ENCODE measurements at regions not wholly inside any gene's neighbourhood (a gene's known extent, or its start where the extent isn't known, plus 50 kb on each side); places are given as distances from the start of the nearest gene placed in this dataset.
"Not testable (repeated sequence)": the region's sequence is repeated elsewhere in the genome, so short reads cannot be mapped to it uniquely, and the experiment has no call there.

DNA sequence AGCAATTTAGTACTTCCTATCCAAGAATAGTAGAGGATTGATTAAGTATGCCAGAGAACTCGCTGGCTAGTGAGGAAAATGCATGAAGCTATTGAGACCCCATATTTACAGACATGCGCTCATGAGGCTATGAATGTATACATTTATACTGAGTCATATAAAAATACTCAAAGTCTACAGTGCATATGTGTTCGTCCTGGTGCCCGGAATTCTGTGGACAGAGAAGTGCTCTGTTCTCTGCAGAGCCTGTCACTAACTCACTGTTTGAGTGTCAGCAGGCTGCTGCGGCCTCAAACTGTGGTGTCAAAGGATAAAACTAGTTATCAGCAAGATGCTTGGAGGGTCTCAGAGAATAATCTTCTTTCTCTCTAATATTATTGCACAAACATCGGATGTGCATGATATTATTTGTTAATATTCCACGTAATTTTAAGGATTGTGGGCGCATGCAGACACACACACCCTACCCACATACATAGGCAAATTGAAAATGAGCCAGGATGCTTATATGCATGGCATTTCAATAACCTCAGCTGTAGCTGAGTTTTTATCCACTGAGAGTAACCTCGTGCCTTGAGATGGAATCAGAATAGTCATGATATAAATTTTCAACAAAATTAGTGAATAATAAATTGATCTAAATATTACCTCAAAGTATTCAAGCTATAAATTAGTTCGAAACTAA, 50.0 kb upstream of the TSC22D2 start:
- no peak for DNase-seq (ENCODE audit: extremely low read depth in 1 of 11, low read depth in 9 of 11, low spot score in 4 of 11)

DNA sequence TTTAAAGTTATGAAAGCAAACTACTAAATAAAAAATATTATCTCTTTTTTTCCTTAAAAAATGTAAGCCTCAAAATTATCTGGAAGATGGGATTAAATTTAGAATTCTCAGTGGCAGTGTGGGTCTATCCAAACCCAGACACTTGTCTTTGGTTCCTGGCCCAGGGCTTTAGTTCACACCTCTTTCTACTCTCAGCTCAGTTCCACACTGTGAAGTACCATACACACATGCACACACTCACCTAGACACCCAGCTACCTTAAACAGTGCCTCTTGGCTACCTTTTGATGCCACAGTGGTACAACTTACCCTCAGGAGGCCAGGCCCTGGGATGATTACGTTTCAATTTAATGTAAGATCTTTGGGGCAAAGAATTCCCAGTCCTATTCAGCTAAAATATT, 51.0 kb upstream of the TSC22D2 start:
- no peak for DNase-seq (ENCODE audit: extremely low read depth in 1 of 11, low read depth in 9 of 11, low spot score in 4 of 11)

DNA sequence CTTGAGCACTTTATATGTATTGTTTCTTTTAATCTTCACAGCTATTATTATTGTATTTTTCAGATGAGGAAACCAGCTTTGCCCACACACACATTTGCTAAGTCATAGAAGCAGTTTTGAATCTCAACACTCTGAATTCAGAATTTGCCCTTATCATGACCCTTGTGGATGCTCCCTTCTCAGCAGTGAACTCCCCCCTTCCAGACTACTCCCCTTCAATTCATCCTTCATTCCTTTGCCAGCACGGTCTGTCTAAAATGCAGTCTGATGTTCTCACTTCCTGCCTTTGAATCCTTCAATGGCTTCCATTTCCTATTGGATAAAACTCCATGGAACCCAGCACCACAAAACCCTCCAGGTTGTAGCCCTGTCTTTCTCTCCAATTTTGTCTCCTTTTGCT, 52.5 kb upstream of the TSC22D2 start:
- DNase-seq (ENCODE audit: extremely low read depth in 1 of 11, low read depth in 9 of 11, low spot score in 4 of 11) = no peak

DNA sequence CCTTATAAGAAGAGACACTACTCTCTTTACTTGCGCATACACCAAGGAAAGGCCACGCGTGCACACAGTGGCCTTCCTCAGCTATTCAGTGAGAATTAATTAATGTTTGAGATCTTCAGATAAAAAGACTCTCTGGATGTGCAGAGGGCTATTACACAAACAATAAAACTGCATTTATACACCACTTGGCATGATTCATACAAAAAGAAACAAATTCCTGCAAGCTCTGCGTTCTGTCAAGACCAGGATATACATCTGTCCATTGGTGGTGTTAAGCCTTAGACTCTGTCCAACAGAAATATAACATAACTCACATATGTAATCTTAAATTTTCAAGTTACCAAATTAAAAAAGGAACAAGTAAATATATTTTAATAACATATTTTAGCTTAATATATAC, 55.2 kb upstream of the TSC22D2 start:
- DNase-seq (ENCODE audit: extremely low read depth in 1 of 11, low read depth in 9 of 11, low spot score in 4 of 11) = no peak

DNA sequence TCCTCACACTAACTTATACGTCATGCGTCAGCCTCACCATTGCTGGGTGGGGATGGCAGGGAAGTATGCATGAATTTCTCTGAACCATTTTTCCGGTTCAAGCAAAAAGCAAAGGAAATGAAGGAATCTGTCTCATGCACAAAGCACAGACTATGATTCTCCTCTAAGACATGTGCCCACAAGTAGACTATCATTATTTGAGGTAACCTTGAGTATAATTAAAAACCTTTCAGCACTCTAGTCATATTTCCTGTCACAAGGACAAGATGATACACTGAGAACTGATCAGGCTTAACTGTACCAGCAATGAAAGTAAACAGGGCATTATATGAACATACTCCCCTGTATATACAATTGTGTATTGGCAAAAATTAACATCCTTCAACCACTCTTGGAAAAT, 56.7 kb upstream of the TSC22D2 start:
- DNase-seq (ENCODE audit: extremely low read depth in 1 of 11, low read depth in 9 of 11, low spot score in 4 of 11) = no peak

DNA sequence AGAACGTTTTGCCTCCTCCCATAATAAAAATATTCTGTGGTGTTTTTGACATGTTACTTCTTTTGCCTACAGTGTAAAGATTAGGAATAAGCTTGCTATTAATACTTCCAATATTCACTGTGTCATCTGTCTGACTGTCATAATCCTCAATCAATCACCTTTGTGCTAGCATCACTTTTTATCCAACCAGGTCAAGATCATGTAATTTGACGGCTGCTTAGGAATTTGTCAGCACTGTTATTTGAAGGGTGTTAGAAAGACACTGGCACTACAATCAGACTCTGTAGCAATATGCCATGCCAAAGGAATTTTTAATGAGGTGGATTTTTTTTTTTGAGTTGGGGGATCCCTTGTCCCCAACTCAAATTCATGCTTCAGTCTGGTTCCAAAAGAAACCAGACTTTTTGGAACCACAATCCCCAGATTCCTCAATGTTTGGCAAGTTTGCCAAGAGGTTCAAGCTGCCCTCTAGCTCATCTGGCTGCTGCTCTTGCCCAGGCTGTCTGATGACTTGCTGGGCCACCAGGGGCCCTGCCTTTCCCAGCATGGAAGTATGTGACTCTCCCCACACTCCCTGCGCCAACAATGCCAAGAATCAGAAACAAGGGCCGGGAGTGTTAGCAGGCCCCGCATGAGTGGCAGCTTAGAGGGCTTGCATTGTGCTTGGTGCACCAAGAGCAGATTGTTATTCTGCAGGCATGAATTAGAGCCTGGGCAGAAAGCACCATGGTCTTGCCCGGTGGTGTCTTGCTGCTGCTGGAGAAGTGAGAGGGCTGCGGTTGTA, 58.6 kb upstream of the TSC22D2 start:
- DNase-seq (ENCODE audit: extremely low read depth in 1 of 11, low read depth in 9 of 11, low spot score in 4 of 11) = no peak

DNA sequence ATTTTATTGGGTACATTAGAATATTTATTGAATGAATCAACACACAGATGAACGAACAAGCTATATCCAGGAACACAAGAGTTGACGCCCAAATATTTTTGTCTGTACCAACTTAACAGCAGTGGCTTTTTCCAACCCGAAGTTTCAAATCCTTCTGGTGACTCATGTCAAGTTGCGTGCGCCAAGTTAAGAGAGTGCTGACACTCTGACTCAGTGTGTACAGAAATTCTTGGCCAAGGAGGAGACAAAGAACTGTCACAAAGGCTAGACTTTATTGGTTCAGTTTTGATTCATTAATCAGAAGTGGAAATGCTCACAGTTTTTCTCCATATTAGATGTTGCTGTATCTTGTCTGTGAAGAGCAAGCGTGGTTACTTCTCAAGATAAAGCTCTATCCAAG, 59.6 kb upstream of the TSC22D2 start:
- DNase-seq (ENCODE audit: extremely low read depth in 1 of 11, low read depth in 9 of 11, low spot score in 4 of 11) = no peak

DNA sequence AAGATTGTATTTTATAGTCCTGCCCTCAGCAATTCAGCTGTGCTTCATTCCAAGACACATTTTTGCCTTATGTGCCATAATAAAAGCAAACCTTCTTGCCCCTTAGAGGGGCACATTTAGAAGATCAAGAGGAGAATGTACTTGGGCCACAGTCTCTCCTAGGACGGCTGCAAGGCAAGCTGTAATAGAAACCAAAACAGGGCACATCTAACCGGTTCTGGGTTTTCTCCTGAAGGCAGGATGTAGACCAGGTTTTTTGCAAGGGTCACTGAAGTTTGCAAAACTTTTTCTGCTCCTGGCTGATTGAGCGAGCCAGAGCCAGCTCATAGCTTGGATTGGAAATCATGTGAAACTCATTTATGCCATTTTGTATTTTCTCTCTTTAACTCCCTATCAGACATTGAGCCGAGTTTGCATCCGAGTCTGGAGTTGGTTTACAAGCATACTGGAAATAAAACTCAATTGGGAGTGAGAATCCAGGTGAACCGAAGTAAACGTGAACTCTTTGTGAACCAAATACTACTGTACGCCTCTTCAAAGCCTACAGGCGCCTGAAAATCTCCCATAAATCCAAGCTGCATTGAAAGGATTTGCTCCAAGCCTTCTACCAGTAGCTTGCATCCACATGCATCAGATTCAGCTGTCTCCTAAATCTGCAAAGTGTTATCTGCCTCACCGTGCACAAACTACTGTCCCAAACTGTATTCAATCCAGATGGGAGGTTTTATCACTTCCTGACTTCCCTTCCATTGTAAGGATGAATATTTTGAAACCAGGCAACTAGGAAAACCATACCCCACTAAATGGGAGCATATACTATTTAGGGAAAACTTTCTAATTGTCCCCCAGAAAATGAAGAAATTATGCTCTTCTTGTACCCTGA, 60.9 kb upstream of the TSC22D2 start:
- DNase-seq (ENCODE audit: extremely low read depth in 1 of 11, low read depth in 9 of 11, low spot score in 4 of 11) = peak in 2 of 11 donors; percentile 33 to 43

DNA sequence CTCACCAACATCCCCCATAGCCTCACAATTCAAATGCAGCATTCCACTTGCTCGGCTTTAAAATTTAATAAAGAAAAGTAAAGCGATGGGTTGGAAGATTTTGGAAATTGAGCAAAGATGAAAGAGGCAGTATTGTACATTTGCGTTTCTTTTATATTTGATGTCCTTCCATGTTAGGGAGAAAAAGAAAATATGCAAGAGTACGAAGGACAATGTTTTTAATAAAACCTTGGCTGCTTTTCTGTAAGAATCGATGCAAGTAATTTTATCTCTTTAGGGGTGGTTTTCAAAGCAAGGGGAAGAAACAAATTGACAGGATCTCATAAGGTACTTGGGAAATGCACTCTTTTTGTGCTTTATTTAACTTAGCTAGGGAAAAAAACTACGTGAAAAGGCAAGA, 61.8 kb upstream of the TSC22D2 start:
- DNase-seq (ENCODE audit: extremely low read depth in 1 of 11, low read depth in 9 of 11, low spot score in 4 of 11) = no peak

DNA sequence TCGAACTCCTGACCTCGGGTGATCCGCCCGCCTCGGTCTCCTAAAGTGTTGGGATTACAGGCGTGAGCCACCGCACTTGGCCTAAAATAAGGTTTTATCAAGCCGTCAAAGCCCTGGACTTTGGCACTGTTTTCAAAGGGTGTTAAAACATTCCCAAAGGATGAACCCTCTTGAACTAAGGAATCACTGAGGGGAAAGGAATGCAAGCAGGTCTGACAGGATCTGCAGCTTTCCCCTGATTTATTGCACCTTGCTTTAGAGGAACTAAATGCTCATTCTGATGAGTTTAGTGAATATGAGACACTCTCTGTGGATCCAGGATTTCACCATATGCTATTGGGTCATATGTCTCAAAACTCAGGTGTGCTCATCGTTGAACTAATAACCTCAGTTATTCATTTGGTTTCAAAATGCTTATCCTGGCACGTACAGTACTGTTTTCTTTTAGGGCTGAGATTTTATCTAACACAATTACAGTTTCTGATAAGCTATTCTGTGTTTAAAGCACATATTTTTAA, 63.0 kb upstream of the TSC22D2 start:
- peak in 8 of 11 donors; percentile 43 to 78 (median 58) for DNase-seq (ENCODE audit: extremely low read depth in 1 of 11, low read depth in 9 of 11, low spot score in 4 of 11)

DNA sequence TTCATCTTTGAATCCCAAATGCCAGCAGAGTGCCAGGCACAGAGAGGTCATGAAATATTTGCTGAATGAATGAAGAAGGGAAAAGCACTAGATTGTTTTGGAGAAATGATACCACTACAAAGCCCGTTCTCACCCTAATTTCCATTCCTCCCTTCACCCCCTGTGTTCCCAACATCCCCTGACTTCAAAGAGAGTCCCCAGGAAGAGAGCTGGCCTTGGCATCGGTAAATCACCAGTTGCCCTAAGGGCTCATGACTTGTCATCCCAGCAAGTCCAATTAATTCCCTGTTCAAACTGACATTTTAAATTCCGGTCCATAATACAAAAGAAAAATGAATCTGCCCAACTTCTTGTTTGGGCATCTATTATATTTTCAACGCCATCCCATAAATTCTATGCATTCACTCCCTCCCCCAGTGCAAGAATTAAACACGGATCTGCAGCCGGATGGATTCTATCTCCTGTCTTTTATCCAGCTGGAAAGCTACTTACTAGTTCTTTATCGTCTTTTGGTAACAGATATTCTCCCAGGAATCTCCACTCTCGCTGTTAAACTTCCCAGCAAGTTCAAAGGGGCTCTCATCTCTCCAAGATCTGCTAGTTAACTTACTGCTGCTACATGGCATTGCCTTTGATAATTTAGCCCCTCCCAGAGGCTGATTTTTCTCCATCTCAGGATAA, 63.9 kb upstream of the TSC22D2 start:
- peak in 6 of 11 donors; percentile 28 to 49 (median 38) for DNase-seq (ENCODE audit: extremely low read depth in 1 of 11, low read depth in 9 of 11, low spot score in 4 of 11)

DNA sequence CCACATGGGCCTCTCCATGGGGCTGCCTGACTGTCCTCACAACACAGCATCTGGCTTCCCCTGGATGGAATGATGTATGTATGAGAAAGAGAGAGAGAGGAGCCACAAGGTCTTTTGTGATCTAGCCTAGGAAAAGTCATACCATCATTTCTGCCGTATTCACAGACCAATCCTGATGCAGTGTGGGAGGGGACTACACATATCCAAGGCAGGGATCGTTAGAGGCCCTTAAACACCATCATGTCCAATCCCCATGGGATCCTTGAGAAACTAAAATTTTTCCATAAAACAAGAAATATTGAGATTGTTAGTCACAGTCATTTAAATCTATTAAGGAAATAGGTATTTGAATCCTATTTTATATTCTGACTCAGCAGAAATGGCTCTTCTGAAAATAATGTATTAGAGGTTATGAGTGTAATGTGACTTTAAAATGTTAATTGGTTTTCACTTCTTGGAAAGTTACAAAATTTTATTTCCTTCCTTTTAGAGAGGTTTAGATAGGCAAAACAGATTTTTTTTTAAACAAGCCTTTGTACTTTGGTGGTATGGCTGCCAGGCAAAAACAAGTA, 65.1 kb upstream of the TSC22D2 start:
- DNase-seq (ENCODE audit: extremely low read depth in 1 of 11, low read depth in 9 of 11, low spot score in 4 of 11) = no peak

DNA sequence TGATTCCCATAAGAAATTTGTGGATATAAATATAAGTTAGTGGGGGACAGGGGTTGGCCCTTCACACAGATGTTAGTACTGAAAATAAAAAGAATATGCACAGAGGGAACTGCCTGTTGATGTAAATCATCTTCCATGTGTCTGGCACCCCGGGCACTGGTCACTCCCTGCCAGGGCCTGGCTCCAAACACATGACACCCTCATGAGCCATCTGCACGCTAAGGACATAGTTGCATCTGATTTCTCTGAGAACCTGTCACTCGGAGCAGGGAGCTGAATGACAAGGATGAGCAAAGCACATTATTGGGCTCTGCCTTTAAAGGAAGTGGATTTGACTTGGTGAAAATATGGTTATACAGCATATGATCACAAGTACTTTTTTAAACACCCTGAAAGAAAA, 66.2 kb upstream of the TSC22D2 start:
- no peak for DNase-seq (ENCODE audit: extremely low read depth in 1 of 11, low read depth in 9 of 11, low spot score in 4 of 11)

DNA sequence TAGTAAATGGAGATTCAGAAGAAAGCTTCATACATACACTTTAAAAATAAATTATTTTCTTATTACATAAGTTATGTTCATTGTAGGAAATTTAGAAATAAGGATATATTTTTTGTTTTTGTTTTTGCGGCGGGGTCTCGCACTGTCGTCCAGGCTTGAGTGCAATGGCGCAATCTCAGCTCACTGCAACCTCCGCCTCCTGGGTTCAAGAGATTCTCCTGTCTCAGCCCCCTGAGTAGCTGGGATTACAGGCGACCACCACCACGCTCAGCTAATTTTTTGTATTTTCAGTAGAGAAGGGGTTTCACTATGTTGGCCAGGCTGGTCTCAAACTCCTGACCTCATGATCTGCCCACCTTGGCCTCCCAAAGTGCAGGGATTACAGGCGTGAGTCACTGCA, 71.7 kb upstream of the TSC22D2 start:
- DNase-seq (ENCODE audit: extremely low read depth in 1 of 11, low read depth in 9 of 11, low spot score in 4 of 11) = not testable (repeated sequence)

DNA sequence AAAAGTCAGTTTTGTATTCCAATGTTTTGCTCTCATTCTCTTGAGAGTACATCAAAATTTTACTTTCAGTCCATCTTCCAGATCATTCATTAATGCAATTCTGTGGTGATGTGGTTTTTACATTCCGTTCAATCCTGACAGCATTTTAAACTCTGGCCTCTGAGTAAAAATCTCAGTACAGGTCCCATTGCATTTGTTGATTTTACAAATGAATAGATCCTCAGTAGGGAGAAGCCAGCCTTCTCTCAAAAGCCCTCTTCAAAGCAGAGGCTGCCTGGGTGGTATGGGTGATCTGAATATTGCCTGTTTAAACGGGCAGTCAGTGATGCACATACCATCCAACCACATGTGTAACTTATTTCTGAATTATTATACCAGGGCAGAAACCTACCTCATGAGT, 72.5 kb upstream of the TSC22D2 start:
- DNase-seq (ENCODE audit: extremely low read depth in 1 of 11, low read depth in 9 of 11, low spot score in 4 of 11) = no peak

DNA sequence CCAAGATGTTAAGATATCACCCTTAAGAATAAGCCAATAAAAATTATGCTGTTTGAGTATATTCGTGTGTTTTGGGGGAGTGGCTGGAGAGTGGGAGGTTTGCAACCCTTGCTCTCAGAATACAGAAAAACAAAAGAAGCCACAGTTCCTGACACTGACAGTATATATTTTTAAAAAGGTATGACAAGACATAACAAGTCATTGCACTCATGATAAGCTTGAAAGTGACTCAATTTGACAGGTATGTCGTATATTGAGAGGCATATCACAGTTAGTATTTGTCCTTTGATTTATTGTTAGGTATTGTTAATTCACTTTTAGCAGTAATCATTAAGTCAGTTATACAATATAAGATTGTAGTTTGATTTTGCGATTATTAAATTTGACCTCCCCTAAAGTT, 73.1 kb upstream of the TSC22D2 start:
- no peak for DNase-seq (ENCODE audit: extremely low read depth in 1 of 11, low read depth in 9 of 11, low spot score in 4 of 11)

DNA sequence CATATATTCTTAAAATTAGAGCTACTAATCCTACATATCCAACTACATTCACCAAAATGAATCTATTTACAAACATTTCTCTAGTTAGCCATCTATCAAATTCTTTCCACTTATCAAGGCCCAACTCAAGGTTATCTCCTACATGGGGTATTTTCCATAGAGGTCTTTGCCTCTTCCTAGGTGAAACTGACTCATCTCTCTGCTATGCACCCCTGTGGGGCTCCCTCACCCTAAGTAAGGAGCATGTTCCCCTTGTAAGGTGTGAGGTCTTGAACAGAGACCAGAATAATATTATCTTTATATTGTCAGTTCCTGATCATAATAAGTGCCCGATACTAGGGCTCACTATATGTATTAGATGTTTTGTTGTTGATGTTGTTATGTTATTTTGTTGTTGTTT, 74.6 kb upstream of the TSC22D2 start:
- no peak for DNase-seq (ENCODE audit: extremely low read depth in 1 of 11, low read depth in 9 of 11, low spot score in 4 of 11)

DNA sequence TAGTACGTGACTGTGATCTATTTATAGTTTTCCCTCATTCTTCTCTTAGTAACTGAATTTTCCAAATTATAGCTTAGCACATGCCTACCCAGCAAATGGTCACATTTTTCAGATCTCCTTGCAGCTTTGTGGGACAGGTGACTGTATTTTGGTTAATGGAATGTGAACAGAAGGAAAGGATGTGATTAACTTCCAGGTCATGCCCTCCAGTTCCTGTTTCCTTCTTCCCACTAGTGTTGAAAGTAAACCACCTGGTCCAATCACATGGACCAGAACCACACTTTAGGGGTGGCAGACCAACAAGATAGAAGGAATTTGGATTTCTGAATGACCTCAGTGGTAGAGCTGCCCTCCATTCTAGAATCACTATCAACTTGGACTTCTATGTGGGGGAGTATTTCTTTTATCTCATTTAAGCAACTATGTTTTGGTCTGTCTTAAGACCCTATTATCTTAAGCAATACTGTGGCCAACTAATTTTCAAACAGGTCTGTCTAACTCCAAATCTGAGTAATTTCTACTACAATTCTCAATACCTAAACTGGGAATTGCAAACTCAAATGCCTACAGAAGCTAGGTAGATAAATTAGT, 76.0 kb upstream of the TSC22D2 start:
- no peak for DNase-seq (ENCODE audit: extremely low read depth in 1 of 11, low read depth in 9 of 11, low spot score in 4 of 11)

Measured in renal cortex interstitium (tissue), 11 donors.